NOMO-1 treated with dmso at 0.1 percent for 144 hours (cell line): ENCODE measurements at regions not wholly inside any gene's neighbourhood (a gene's known extent, or its start where the extent isn't known, plus 50 kb on each side); places are given as distances from the start of the nearest gene placed in this dataset.
A peak's percentile ranks its signal among the peaks of the same experiment; 100 is the strongest.
"Not testable (repeated sequence)": the region's sequence is repeated elsewhere in the genome, so short reads cannot be mapped to it uniquely, and the experiment has no call there.

Experiments
- DNase-seq: peaks from one replicate; lab custom pipeline; 2025; ENCODE audit not compliant: unreplicated experiment; lab: John Stamatoyannopoulos, UW

- DNase-seq, result no peak
Observed at GRCh38 chr11:44416776-44417175, 106.8 kb upstream of the ALX4 start.

- DNase-seq, result no peak
Observed at GRCh38 chr11:44417731-44418455, 108.0 kb upstream of the ALX4 start.

- no peak for DNase-seq
Observed at GRCh38 chr11:44418456-44418830, 108.5 kb upstream of the ALX4 start.

GRCh38 chr11:44421090-44421675, 111.2 kb upstream of the ALX4 start:
- no peak for DNase-seq

- DNase-seq, result no peak
Observed at GRCh38 chr11:44423289-44423688, 113.3 kb upstream of the ALX4 start.

GRCh38 chr11:44424841-44425240, 114.9 kb upstream of the ALX4 start:
- DNase-seq, result no peak

- DNase-seq, result no peak
Observed at GRCh38 chr11:44426119-44426518, 116.2 kb upstream of the ALX4 start.

- no peak for DNase-seq
Observed at GRCh38 chr11:44426958-44427357, 117.0 kb upstream of the ALX4 start.

GRCh38 chr11:44427432-44427831, 117.5 kb upstream of the ALX4 start:
- peak; percentile 6 for DNase-seq

GRCh38 chr11:44430140-44430539, 120.2 kb upstream of the ALX4 start:
- no peak for DNase-seq

- no peak for DNase-seq
Observed at GRCh38 chr11:44434191-44434590, 124.3 kb upstream of the ALX4 start.

GRCh38 chr11:44437122-44437521, 127.2 kb upstream of the ALX4 start:
- no peak for DNase-seq

- not testable (repeated sequence) for DNase-seq
Observed at GRCh38 chr11:44442893-44443673, 122.4 kb upstream of the CD82 start.

- DNase-seq, result no peak
Observed at GRCh38 chr11:44443836-44444769, 121.4 kb upstream of the CD82 start.

GRCh38 chr11:44444770-44445321, 120.6 kb upstream of the CD82 start:
- no peak for DNase-seq

- DNase-seq, result no peak
Observed at GRCh38 chr11:44445500-44446365, 119.7 kb upstream of the CD82 start.

GRCh38 chr11:44446366-44446762, 119.1 kb upstream of the CD82 start:
- no peak for DNase-seq

- DNase-seq, result no peak
Observed at GRCh38 chr11:44446996-44447771, 118.3 kb upstream of the CD82 start.

- DNase-seq, result no peak
Observed at GRCh38 chr11:44450295-44450932, 115.0 kb upstream of the CD82 start.
